ENCODE measurements at regions not wholly inside any gene's neighbourhood (a gene's known extent, or its start where the extent isn't known, plus 50 kb on each side); places are given as distances from the start of the nearest gene placed in this dataset.

DNA sequence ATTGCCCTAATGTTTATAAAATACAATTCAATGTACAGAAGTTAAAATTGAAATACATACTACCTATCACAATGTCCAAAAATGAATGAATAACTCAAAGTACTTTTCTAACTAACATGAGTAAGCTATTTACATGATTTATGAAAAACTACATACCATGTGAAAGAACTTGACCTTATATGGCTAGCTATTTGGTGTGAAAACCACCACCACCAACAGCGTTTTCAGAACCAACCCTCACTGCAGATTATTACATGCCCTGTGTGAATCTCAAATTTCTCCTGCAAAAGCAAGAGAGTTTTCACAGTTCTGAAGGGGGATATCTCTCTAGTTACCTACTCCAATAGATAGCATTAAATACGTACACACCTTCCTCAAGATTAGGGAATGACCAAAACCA, 198.5 kb downstream of the SPATA18 start:
- no peak for TF ChIP-seq EZH2 (IDR thresholded peaks at IDR 0.05; ENCODE audit: low read depth)
- TF ChIP-seq, protein P1, sequence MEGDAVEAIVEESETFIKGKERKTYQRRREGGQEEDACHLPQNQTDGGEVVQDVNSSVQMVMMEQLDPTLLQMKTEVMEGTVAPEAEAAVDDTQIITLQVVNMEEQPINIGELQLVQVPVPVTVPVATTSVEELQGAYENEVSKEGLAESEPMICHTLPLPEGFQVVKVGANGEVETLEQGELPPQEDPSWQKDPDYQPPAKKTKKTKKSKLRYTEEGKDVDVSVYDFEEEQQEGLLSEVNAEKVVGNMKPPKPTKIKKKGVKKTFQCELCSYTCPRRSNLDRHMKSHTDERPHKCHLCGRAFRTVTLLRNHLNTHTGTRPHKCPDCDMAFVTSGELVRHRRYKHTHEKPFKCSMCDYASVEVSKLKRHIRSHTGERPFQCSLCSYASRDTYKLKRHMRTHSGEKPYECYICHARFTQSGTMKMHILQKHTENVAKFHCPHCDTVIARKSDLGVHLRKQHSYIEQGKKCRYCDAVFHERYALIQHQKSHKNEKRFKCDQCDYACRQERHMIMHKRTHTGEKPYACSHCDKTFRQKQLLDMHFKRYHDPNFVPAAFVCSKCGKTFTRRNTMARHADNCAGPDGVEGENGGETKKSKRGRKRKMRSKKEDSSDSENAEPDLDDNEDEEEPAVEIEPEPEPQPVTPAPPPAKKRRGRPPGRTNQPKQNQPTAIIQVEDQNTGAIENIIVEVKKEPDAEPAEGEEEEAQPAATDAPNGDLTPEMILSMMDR (conservative IDR thresholded peaks at IDR 0.05), result no peak

All from PC-9 (cell line).